Ramos (cell line): ENCODE measurements at regions not wholly inside any gene's neighbourhood (a gene's known extent, or its start where the extent isn't known, plus 50 kb on each side); places are given as distances from the start of the nearest gene placed in this dataset.
"Not testable (repeated sequence)": the region's sequence is repeated elsewhere in the genome, so short reads cannot be mapped to it uniquely, and the experiment has no call there.

ENCODE experiments used
- in situ Hi-C: fragments of 300-500 bp; cut with MboI; formaldehyde crosslinking; loops from one replicate; pipeline ENCODE4 v1.14.3; 2022; ENCODE audit warnings: low sequenced_read_pairs; ENCODE audit not compliant: unreplicated experiment

GRCh38 chr6:3959385-3959784 is 110.2 kb downstream of the FAM50B start:
- in situ Hi-C loops: no loop called here

GRCh38 chr6:3960754-3961361 is 111.7 kb downstream of the FAM50B start:
- in situ Hi-C loops: no loop called here

- in situ Hi-C loops: no loop called here
Observed at GRCh38 chr6:3961581-3962215, 112.5 kb downstream of the FAM50B start.

- in situ Hi-C loops: no loop called here
Observed at GRCh38 chr6:3962291-3963280, 113.4 kb downstream of the FAM50B start.

DNA sequence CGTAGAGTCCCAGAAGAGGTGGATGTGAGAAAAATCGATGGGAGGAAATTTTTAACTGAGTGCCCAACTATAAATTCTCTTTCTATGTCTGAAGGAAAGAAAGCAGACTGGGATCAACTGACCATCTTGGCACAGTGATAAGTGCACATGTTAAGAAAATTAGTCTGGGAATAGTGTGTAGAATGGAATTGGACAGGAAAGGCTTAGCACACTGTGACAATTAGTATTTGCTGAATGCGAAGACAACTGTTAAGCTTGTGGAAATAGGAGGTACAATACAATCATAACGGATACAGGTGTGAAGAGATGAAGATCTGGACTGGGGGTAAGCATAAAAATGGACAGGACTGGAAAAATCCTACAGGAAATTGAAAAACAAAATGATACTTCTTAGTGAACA is 114.3 kb downstream of the FAM50B start:
- in situ Hi-C loops: no loop called here

GRCh38 chr6:3965071-3965718 is 113.7 kb downstream of the FAM217A start:
- in situ Hi-C loops: no loop called here

DNA sequence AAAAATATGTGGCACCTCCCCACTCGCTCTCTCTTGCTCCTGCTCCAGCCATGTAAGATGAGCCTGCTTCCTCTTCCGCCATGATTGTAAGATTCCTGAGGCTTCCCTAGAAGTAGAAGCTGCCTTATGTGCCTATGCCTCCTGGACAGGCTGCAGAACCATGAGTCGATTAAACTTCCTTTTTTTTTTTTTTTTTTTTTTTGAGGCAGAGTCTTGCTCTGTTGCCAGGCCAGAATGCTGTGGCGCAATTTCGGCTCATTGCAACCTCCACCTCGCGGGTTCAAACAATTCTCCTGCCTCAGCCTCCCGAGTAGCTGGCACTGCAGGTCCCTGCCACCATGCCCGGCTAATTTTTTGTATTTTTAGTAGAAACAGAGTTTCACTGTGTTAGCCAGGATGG is 112.5 kb downstream of the FAM217A start:
- in situ Hi-C loops: no loop called here

- in situ Hi-C loops: no loop called here
Observed at GRCh38 chr6:3970097-3970496, 108.8 kb downstream of the FAM217A start.

DNA sequence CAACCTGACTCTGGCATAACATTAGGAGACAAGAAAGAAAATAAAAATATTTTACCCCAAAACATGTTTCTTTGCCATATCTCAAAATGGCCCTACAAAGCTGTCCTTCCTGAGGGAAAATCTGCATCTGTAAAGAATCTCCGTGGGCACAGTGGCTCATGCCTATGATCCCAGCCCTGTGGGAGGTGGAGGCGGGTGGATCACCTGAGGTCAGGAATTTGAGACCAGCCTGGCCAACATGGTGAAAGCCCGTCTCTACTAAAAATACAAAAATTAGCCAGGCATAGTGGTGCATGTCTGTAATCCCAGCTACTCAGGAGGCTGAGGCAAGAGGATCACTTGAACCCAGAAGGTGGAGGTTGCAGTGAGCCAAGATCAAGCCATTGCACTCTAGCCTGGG is 105.8 kb downstream of the FAM217A start:
- in situ Hi-C loops: not testable (repeated sequence)

- in situ Hi-C loops: loop anchor here (25.0 kb wide), 1 partner anchor 691 kb away; no protein-coding TSS in a partner anchor
Observed at GRCh38 chr6:3977875-3978711, 100.8 kb downstream of the FAM217A start.

- in situ Hi-C loops: loop anchor here (25.0 kb wide), 1 partner anchor 692 kb away; no protein-coding TSS in a partner anchor
Observed at GRCh38 chr6:3978966-3979365, 100.0 kb downstream of the FAM217A start.

- in situ Hi-C loops: loop anchor here (10.0 to 25.0 kb wide), 2 partner anchors 237 to 695 kb away; no protein-coding TSS in a partner anchor
Observed at GRCh38 chr6:3981917-3982316, 97.0 kb downstream of the FAM217A start.

DNA sequence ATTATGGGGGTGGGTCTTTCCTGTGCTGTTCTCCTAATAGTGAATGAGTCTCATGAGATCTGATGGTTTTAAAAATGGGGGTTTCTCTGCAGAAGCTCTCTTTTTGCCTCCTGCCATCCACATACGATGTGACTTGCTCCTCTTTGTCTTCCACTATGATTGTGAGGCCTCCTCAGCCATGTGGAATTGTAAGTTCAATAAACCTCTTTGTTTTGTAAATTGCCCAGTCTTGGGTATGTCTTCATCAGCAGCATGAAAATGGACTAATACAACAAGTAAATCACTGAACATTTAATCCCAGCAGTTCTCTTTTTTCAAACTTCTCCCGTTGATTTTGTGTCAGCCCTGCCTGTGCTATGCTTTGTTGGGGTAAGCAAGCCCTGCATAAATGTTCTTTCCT is 95.2 kb downstream of the FAM217A start:
- in situ Hi-C loops: loop anchor here (10.0 to 25.0 kb wide), 2 partner anchors 239 to 696 kb away; no protein-coding TSS in a partner anchor

DNA sequence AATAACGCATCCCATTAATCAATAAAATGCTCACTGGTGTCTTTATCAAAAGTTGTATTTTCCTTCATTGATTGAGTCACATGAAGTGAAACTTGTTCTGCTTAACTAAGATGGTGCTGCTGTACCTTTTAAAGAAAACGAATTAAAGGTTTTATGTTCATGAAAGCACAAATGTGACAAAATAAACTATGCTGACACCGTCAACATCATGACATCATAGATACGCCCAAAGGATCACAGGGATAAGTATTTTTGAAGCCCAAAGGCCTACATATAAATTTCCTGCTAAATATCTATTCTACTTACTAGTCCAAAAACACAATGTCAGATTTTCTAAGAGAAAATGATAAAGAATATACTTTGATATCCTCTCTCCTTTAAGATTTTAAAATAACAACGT is 94.4 kb downstream of the FAM217A start:
- in situ Hi-C loops: loop anchor here (10.0 to 25.0 kb wide), 2 partner anchors 240 to 697 kb away; no protein-coding TSS in a partner anchor

DNA sequence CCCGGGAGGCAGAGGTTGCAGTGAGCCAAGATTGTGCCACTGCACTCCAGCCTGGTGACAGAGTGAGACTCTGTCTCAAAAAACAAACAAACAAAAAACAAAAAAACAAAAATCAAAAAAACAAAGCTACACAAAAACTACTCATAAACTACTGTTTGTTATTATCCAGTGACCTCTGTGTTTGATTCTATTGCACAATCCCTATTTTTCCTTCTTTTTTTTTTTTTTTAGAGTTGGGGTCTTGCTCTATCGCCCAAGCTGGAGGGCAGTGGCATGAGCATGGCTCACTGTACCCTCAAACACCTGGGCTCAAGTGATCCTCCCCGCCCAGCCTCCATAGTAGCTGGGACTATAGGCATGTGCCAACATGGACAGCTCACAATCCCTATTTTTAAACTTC is 92.7 kb downstream of the FAM217A start:
- in situ Hi-C loops: loop anchor here (10.0 to 25.0 kb wide), 2 partner anchors 241 to 699 kb away; no protein-coding TSS in a partner anchor

DNA sequence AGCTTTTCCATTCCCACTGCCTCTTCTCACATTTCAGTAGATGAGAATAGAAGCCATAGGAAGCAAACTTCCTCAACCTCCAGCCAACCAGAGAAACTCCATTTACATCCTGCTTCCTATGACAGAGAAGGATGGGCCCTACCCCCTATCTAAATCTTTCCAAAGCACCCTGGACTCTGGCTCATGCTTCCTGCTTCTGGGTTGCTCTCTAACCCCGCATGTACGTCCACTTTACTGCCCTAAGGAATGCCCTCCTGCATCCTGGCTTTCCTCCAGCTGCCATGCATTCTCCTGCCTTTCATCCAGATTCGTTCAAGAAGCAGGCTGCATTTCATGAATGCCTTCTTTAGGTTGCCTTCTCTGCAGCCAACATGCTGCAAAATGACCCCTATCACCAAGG is 91.9 kb downstream of the FAM217A start:
- in situ Hi-C loops: loop anchor here (10.0 to 25.0 kb wide), 2 partner anchors 242 to 700 kb away; no protein-coding TSS in a partner anchor

DNA sequence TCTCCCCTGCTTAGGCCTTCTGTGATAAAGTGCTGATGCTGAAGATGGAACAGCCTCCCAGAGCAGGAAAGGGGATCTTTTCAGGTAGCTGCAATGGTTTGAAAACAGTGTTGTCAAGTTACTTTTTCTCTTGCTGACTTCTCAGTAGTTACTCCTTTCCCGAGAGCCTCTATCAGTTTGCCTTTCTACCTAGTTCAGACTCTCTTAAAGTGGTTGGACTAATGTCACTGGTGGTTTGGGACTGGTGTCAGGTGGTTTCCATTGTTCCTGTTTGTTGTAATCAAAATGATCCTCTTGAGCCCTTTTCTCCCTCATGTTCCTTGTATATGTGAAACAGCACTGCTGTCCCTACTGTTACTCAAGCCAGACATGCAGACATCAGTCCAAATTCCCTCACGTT is 91.4 kb downstream of the FAM217A start:
- in situ Hi-C loops: loop anchor here (10.0 to 25.0 kb wide), 2 partner anchors 243 to 700 kb away; no protein-coding TSS in a partner anchor

- in situ Hi-C loops: loop anchor here (25.0 kb wide), 1 partner anchor 704 kb away; no protein-coding TSS in a partner anchor
Observed at GRCh38 chr6:3990692-3991491, 88.0 kb downstream of the FAM217A start.
